Stomach (tissue), 8 donors: ENCODE measurements at regions not wholly inside any gene's neighbourhood (a gene's known extent, or its start where the extent isn't known, plus 50 kb on each side); places are given as distances from the start of the nearest gene placed in this dataset.

Source experiments
- DNase-seq, 2 donors: peaks; one replicate each; pipeline versions ENCODE4 v3.0.0 to v3.0.0-alpha.2; 2013 to 2019
- H3K27ac ChIP-seq, 5 donors: fragments of 200-600 bp in 4 of 5; sonication (generic) in 4 of 5; one replicate each; pipeline ENCODE4 v1.5.1; 2013 to 2019; ENCODE audit warnings: mild to moderate bottlenecking in 1 of 5, moderate library complexity in 1 of 5
- H3K27me3 ChIP-seq, 3 donors: fragments of 200-600 bp; sonication (generic); one replicate each; pipeline ENCODE4 v1.5.1; 2017 to 2019; ENCODE audit warnings: mixed run types in 1 of 3
- H3K36me3 ChIP-seq, 4 donors: fragments of 200-600 bp; sonication (generic); 1 replicate in 3 of 4; 2 replicates in 1 of 4; pipeline ENCODE4 v1.5.1; 2016 to 2019
- H3K4me1 ChIP-seq, 4 donors: fragments of 200-600 bp; sonication (generic); one replicate each; pipeline ENCODE4 v1.5.1; 2016 to 2019
- H3K4me3 ChIP-seq, 4 donors: fragments of 200-600 bp; sonication (generic) in 3 of 4; one replicate each; pipeline ENCODE4 v1.5.1; 2016 to 2019; ENCODE audit warnings: mild to moderate bottlenecking in 1 of 4
- H3K9me3 ChIP-seq, 4 donors: fragments of 200-600 bp; sonication (generic); one replicate each; pipeline ENCODE4 v1.5.1; 2016 to 2019
- EP300 ChIP-seq: sonication (generic); formaldehyde crosslinking; IDR thresholded peaks from one replicate; pipeline ENCODE4 v1.6.1; 2017; ENCODE audit warnings: antibody characterized with exemption
- POLR2A ChIP-seq, 4 donors: fragments of 450-650 bp; IDR thresholded peaks; one replicate each; pipeline ENCODE4 v1.6.1; 2016; ENCODE audit warnings: antibody characterized with exemption in 4 of 4, control low read depth in 2 of 4, mild to moderate bottlenecking in 1 of 4, moderate library complexity in 1 of 4
- POLR2AphosphoS5 ChIP-seq, 3 donors: sonication (generic); formaldehyde crosslinking; IDR thresholded peaks; one replicate each; pipeline ENCODE4 v1.6.1; 2016; ENCODE audit warnings: antibody characterized with exemption in 3 of 3
- WGBS, 5 donors: extraction: QIAGEN DNeasy Blood & Tissue Kit in 3 of 5; methylation state at CpG; one replicate each; pipeline versions ENCODE4 v1.1.5 to v1.1.7; 2013 to 2018; 5-methylcytosine and 5-hydroxymethylcytosine counted together
- intact Hi-C: fragments of 100-400 bp; cut with DNase I; formaldehyde crosslinking; loops from one replicate; pipeline ENCODE4 v1.15.1; 2023; ENCODE audit warnings: low total_unique reads
- TF ChIP-seq, protein P1 (sequence below), 7 experiments: fragments of 450-650 bp in 4 of 7; fragments of 200-600 bp in 3 of 7; sonication (generic) in 3 of 7; IDR thresholded peaks; one replicate each; pipeline ENCODE4 v1.5.1; 2016 to 2019; ENCODE audit warnings: antibody characterized with exemption in 7 of 7, control low read depth in 2 of 7, mild to moderate bottlenecking in 1 of 7
- donor health status: healthy with polysubstance abuse.
- donor health status: Bipolar disorder and iron deficiency.
- donor health status: healthy.

DNA sequence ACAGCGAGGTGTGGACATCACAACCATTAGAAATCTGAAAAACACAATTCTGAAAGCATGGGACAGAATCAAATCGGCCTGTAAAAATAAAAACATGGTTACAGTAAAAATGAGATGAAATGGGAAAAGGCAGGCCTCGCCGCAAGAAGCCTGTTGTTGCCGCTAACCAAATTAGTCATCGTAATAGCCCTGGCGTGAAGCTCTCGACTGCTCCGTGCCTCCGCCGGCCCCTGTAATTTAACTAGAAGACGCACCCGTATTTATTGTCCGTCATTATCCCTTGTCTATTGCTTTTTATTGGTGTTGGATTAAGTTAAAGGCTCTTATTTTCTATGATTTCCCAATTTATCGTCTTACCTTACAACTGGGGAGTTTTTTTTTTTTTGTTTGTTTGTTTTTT lies 334.6 kb upstream of the EEF2KMT start:
- no peak for DNase-seq
- intact Hi-C loops = no loop called here
- Histone ChIP-seq H3K27me3 (no peaks in the 10 kb centered on the region), H3K4me1 (no peaks in the 10 kb centered on the region), H3K36me3 (no peaks in the 10 kb centered on the region), H3K4me3 (no peak overlapping the region), H3K27ac (no peak overlapping the region), H3K9me3 (no peaks in the 10 kb centered on the region)
- TF ChIP-seq POLR2AphosphoS5 (IDR thresholded peaks at IDR 0.05) (no peak), POLR2A (IDR thresholded peaks at IDR 0.05) (no peak), EP300 (no peak)
- TF ChIP-seq, protein P1, sequence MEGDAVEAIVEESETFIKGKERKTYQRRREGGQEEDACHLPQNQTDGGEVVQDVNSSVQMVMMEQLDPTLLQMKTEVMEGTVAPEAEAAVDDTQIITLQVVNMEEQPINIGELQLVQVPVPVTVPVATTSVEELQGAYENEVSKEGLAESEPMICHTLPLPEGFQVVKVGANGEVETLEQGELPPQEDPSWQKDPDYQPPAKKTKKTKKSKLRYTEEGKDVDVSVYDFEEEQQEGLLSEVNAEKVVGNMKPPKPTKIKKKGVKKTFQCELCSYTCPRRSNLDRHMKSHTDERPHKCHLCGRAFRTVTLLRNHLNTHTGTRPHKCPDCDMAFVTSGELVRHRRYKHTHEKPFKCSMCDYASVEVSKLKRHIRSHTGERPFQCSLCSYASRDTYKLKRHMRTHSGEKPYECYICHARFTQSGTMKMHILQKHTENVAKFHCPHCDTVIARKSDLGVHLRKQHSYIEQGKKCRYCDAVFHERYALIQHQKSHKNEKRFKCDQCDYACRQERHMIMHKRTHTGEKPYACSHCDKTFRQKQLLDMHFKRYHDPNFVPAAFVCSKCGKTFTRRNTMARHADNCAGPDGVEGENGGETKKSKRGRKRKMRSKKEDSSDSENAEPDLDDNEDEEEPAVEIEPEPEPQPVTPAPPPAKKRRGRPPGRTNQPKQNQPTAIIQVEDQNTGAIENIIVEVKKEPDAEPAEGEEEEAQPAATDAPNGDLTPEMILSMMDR (IDR thresholded peaks at IDR 0.05) = no peak
- 84 to 89% (median 87%) methylated on average over 15 of the region's 15 CpGs for WGBS, 5 donors

DNA sequence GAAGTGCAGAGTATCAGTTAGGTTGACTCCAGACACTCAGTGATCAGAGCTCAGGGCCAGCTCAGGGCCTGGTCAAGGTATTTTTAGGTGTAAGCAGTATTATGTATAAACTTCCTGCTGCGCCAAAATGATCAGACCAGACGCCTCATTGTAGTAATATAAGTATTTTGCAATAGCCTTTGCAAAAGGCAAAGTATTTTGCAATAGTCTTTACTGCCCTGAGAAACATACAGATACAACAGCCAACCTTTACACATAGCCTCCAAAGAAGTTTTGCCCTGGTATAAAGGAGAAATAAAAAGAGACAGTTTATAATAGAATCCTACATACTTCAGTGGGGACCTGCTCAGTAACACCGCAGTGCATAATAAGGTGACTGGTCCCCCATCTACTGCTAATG lies 333.0 kb upstream of the EEF2KMT start:
- TF ChIP-seq POLR2A (IDR thresholded peaks at IDR 0.05) (no peak), POLR2AphosphoS5 (IDR thresholded peaks at IDR 0.05) (no peak), EP300 (no peak)
- TF ChIP-seq, protein P1 (IDR thresholded peaks at IDR 0.05) = no peak
- H3K36me3 ChIP-seq = no peaks in the 10 kb centered on the region
- intact Hi-C loops = no loop called here
- H3K27ac ChIP-seq = no peak overlapping the region
- no peak overlapping the region for H3K4me3 ChIP-seq
- peaks cover 0 to under 1% (median 0%) of the 10 kb centered on the region in 3 donors for H3K27me3 ChIP-seq
- H3K9me3 ChIP-seq = no peaks in the 10 kb centered on the region
- no peak for DNase-seq
- WGBS, 5 donors = 70 to 89% (median 85%) methylated on average over 3 of the region's 3 CpGs
- H3K4me1 ChIP-seq = no peaks in the 10 kb centered on the region

DNA sequence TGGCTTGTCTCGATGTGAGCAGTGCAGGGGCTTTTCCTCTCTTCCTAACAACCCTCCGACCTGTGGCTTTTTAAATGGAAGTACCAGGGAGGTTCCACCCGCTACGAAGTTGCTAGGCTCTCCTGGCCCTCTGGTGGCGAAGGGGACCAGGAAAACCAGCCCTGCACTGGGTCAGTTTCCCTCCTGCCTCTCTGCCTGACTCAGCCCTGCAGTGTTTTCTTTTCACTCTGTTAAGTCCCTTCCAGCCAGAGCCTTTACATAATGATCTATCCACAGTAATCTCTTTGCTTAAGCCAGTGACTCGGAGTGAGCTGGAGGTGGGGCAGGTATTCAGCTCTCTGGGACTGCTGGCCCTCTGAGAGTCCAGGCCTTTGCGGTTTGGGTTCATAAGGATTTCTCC lies 331.3 kb upstream of the EEF2KMT start:
- Histone ChIP-seq H3K9me3 (no peaks in the 10 kb centered on the region), H3K27ac (no peak overlapping the region), H3K4me1 (no peaks in the 10 kb centered on the region), H3K27me3 (peaks cover 0 to 12% (median 0%) of the 10 kb centered on the region in 3 donors), H3K4me3 (no peak overlapping the region), H3K36me3 (no peaks in the 10 kb centered on the region)
- DNase-seq = no peak
- TF ChIP-seq EP300 = no peak
- no peak for TF ChIP-seq POLR2A (IDR thresholded peaks at IDR 0.05)
- intact Hi-C loops = no loop called here
- 18 to 38% (median 23%) methylated on average over 7 of the region's 7 CpGs for WGBS, 5 donors

DNA sequence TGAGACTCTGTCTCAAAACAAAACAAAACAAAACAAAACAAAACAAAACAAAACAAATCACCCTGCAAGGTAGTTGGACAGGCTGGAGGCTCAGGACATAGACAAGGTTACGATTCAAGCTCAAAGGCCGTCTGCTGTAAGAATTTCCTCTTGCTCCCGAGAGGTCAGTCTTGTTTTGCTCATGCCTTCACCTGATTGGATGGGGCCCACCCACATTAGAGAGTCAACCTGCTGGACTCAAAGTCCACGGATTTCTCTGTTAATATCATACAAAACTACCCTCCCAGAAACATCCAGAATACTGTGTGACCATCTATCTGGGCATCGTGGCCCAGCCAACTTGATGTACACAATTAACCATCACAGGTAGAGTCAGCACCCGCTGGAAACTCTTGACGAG lies 330.0 kb upstream of the EEF2KMT start:
- intact Hi-C loops = no loop called here
- no peaks in the 10 kb centered on the region for H3K36me3 ChIP-seq
- DNase-seq = no peak
- peaks cover 0 to 12% (median 0%) of the 10 kb centered on the region in 3 donors for H3K27me3 ChIP-seq
- 75 to 80% (median 78%) methylated on average over 7 of the region's 7 CpGs for WGBS, 5 donors
- H3K4me3 ChIP-seq = no peak overlapping the region
- no peaks in the 10 kb centered on the region for H3K9me3 ChIP-seq
- no peak overlapping the region for H3K27ac ChIP-seq
- no peak for TF ChIP-seq POLR2AphosphoS5 (IDR thresholded peaks at IDR 0.05)
- no peak for TF ChIP-seq EP300
- TF ChIP-seq, protein P1 (IDR thresholded peaks at IDR 0.05) = no peak
- no peak for TF ChIP-seq POLR2A (IDR thresholded peaks at IDR 0.05)
- H3K4me1 ChIP-seq = no peaks in the 10 kb centered on the region

GRCh38 chr16:5422643-5423496 lies 325.3 kb upstream of the EEF2KMT start:
- intact Hi-C loops = no loop called here
- 80 to 91% (median 81%) methylated on average over 4 of the region's 4 CpGs for WGBS, 5 donors
- no peaks in the 10 kb centered on the region for H3K9me3 ChIP-seq
- H3K36me3 ChIP-seq = no peaks in the 10 kb centered on the region
- no peak for DNase-seq
- H3K27ac ChIP-seq = no peak overlapping the region
- H3K4me1 ChIP-seq = no peaks in the 10 kb centered on the region
- TF ChIP-seq, protein P1 (IDR thresholded peaks at IDR 0.05) = no peak
- no peak for TF ChIP-seq POLR2AphosphoS5 (IDR thresholded peaks at IDR 0.05)
- no peak for TF ChIP-seq EP300
- TF ChIP-seq POLR2A (IDR thresholded peaks at IDR 0.05) = no peak
- H3K4me3 ChIP-seq = no peak overlapping the region
- peaks cover 0 to 20% (median 0%) of the 10 kb centered on the region in 3 donors for H3K27me3 ChIP-seq
